ENCODE measurements at regions not wholly inside any gene's neighbourhood (a gene's known extent, or its start where the extent isn't known, plus 50 kb on each side); places are given as distances from the start of the nearest gene placed in this dataset.

GRCh38 chr6:91654793-91655192 lies 1067.9 kb upstream of the MAP3K7 start:
- TF ChIP-seq POLR2A (IDR thresholded peaks at IDR 0.05): no peak
- no peak for TF ChIP-seq POLR2AphosphoS5 (IDR thresholded peaks at IDR 0.05; ENCODE audit: insufficient read depth in 1 of 2, low read depth in 1 of 2)
- H3K4me3 ChIP-seq: no peak overlapping the region

GRCh38 chr6:91654357-91654756 lies 1067.5 kb upstream of the MAP3K7 start:
- intact Hi-C loops (cut with DNase I): no loop called here

More at GRCh38 chr6:91654793-91655192, 1067.9 kb upstream of the MAP3K7 start:
- no peak for DNase-seq (ENCODE audit: extremely low spot score in 2 of 2)
- Histone ChIP-seq H3K27me3 (no peaks in the 10 kb centered on the region), H3K36me3 (no peaks in the 10 kb centered on the region), H3K4me1 (no peaks in the 10 kb centered on the region), H3K9me3 (no peaks in the 10 kb centered on the region), H3K27ac (no peak overlapping the region)
- intact Hi-C loops (cut with DNase I): no loop called here

GRCh38 chr6:91653895-91654294 lies 1067.0 kb upstream of the MAP3K7 start:
- no peaks in the 10 kb centered on the region for H3K4me1 ChIP-seq

More at GRCh38 chr6:91654357-91654756, 1067.5 kb upstream of the MAP3K7 start:
- H3K36me3 ChIP-seq: no peaks in the 10 kb centered on the region
- no peaks in the 10 kb centered on the region for H3K9me3 ChIP-seq
- no peaks in the 10 kb centered on the region for H3K27me3 ChIP-seq
- no peak for DNase-seq (ENCODE audit: extremely low spot score in 2 of 2)
- no peaks in the 10 kb centered on the region for H3K4me1 ChIP-seq
- TF ChIP-seq POLR2A (IDR thresholded peaks at IDR 0.05): no peak
- TF ChIP-seq POLR2AphosphoS5 (IDR thresholded peaks at IDR 0.05; ENCODE audit: insufficient read depth in 1 of 2, low read depth in 1 of 2): no peak
- TF ChIP-seq CTCF (IDR thresholded peaks at IDR 0.05): no peak
- no peak overlapping the region for H3K4me3 ChIP-seq
- no peak overlapping the region for H3K27ac ChIP-seq

GRCh38 chr6:91653076-91653723 lies 1066.3 kb upstream of the MAP3K7 start:
- Histone ChIP-seq H3K36me3 (no peaks in the 10 kb centered on the region), H3K27me3 (no peaks in the 10 kb centered on the region), H3K4me1 (no peaks in the 10 kb centered on the region), H3K4me3 (no peak overlapping the region), H3K27ac (no peak overlapping the region), H3K9me3 (no peaks in the 10 kb centered on the region)
- DNase-seq (ENCODE audit: extremely low spot score in 2 of 2): no peak
- TF ChIP-seq POLR2AphosphoS5 (IDR thresholded peaks at IDR 0.05; ENCODE audit: insufficient read depth in 1 of 2, low read depth in 1 of 2) (no peak), POLR2A (IDR thresholded peaks at IDR 0.05) (no peak), CTCF (IDR thresholded peaks at IDR 0.05) (no peak)
- intact Hi-C loops (cut with DNase I): no loop called here

More at GRCh38 chr6:91653895-91654294, 1067.0 kb upstream of the MAP3K7 start:
- H3K9me3 ChIP-seq: no peaks in the 10 kb centered on the region
- intact Hi-C loops (cut with DNase I): no loop called here
- no peak overlapping the region for H3K4me3 ChIP-seq
- DNase-seq (ENCODE audit: extremely low spot score in 2 of 2): no peak
- no peaks in the 10 kb centered on the region for H3K36me3 ChIP-seq
- no peaks in the 10 kb centered on the region for H3K27me3 ChIP-seq
- H3K27ac ChIP-seq: no peak overlapping the region
- no peak for TF ChIP-seq POLR2A (IDR thresholded peaks at IDR 0.05)
- no peak for TF ChIP-seq CTCF (IDR thresholded peaks at IDR 0.05)
- no peak for TF ChIP-seq POLR2AphosphoS5 (IDR thresholded peaks at IDR 0.05; ENCODE audit: insufficient read depth in 1 of 2, low read depth in 1 of 2)

- TF ChIP-seq POLR2AphosphoS5 (IDR thresholded peaks at IDR 0.05; ENCODE audit: insufficient read depth in 1 of 2, low read depth in 1 of 2): no peak
- TF ChIP-seq POLR2A (IDR thresholded peaks at IDR 0.05): no peak
- no peak for TF ChIP-seq CTCF (IDR thresholded peaks at IDR 0.05)
- no peak for DNase-seq (ENCODE audit: extremely low spot score in 2 of 2)
- Histone ChIP-seq H3K36me3 (no peaks in the 10 kb centered on the region), H3K4me1 (no peaks in the 10 kb centered on the region), H3K9me3 (no peaks in the 10 kb centered on the region), H3K27me3 (no peaks in the 10 kb centered on the region), H3K4me3 (no peak overlapping the region), H3K27ac (no peak overlapping the region)
- intact Hi-C loops (cut with DNase I): no loop called here
Observed at GRCh38 chr6:91646649-91647048, 1059.8 kb upstream of the MAP3K7 start.
